Calu3 (cell line): ENCODE measurements at regions not wholly inside any gene's neighbourhood (a gene's known extent, or its start where the extent isn't known, plus 50 kb on each side); places are given as distances from the start of the nearest gene placed in this dataset.

Experiments
- BruUV-seq: library from RNA; stranded (reverse); fragments of 400-500 nt; replicated peaks from 2 replicates; lab custom pipeline; 2021; lab: Mats Ljungman, UMichigan
- CTCF ChIA-PET: fragments of 300-600 bp; sonication (Branson Sonifier 250); formaldehyde crosslinking; loops from one replicate; lab custom pipeline; 2022; ENCODE audit warnings: antibody characterized with exemption; lab: Charles Lee
- DNase-seq: peaks from one replicate; pipeline ENCODE4 v3.0.0; 2022
- H3K27ac Mint-ChIP-seq: one replicate; pipeline ENCODE4 v1.8.0; 2022; ENCODE audit warnings: mixed read lengths; ENCODE audit not compliant: unreplicated experiment
- H3K27me3 Mint-ChIP-seq: one replicate; pipeline ENCODE4 v1.8.0; 2022; ENCODE audit warnings: mixed read lengths; ENCODE audit not compliant: unreplicated experiment
- H3K36me3 Mint-ChIP-seq: one replicate; pipeline ENCODE4 v1.8.0; 2022; ENCODE audit warnings: mild to moderate bottlenecking, moderate library complexity, mixed read lengths; ENCODE audit not compliant: insufficient read depth, unreplicated experiment
- H3K4me1 Mint-ChIP-seq: one replicate; pipeline ENCODE4 v1.8.0; 2022; ENCODE audit warnings: mild to moderate bottlenecking, low read depth, mixed read lengths; ENCODE audit not compliant: unreplicated experiment
- H3K4me3 Mint-ChIP-seq: one replicate; pipeline ENCODE4 v1.8.0; 2022; ENCODE audit warnings: mild to moderate bottlenecking, low read depth, moderate library complexity, mixed read lengths; ENCODE audit not compliant: unreplicated experiment
- H3K9me3 Mint-ChIP-seq: one replicate; pipeline ENCODE4 v1.8.0; 2022; ENCODE audit warnings: low read depth, mixed read lengths; ENCODE audit not compliant: unreplicated experiment
- intact Hi-C: fragments of 100-400 bp; cut with micrococcal nuclease; formaldehyde crosslinking; loops from one replicate; pipeline ENCODE4 v1.10.0; 2022; ENCODE audit not compliant: unreplicated experiment
- TF ChIP-seq, protein P1 (sequence below): fragments of 200-600 bp; IDR thresholded peaks from one replicate; pipeline ENCODE4 v1.8.0; 2022; ENCODE audit warnings: antibody characterized with exemption; ENCODE audit not compliant: unreplicated experiment

- no peaks in the 10 kb centered on the region for H3K36me3 Mint-ChIP-seq
- no peaks in the 10 kb centered on the region for H3K9me3 Mint-ChIP-seq
- H3K27me3 Mint-ChIP-seq, result no peaks in the 10 kb centered on the region
- TF ChIP-seq, protein P1, sequence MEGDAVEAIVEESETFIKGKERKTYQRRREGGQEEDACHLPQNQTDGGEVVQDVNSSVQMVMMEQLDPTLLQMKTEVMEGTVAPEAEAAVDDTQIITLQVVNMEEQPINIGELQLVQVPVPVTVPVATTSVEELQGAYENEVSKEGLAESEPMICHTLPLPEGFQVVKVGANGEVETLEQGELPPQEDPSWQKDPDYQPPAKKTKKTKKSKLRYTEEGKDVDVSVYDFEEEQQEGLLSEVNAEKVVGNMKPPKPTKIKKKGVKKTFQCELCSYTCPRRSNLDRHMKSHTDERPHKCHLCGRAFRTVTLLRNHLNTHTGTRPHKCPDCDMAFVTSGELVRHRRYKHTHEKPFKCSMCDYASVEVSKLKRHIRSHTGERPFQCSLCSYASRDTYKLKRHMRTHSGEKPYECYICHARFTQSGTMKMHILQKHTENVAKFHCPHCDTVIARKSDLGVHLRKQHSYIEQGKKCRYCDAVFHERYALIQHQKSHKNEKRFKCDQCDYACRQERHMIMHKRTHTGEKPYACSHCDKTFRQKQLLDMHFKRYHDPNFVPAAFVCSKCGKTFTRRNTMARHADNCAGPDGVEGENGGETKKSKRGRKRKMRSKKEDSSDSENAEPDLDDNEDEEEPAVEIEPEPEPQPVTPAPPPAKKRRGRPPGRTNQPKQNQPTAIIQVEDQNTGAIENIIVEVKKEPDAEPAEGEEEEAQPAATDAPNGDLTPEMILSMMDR, result no peak
- peaks cover 14% of the 10 kb centered on the region for H3K4me1 Mint-ChIP-seq
- CTCF ChIA-PET, result no interaction called here
- H3K27ac Mint-ChIP-seq, result no peak overlapping the region
- intact Hi-C loops, result no loop called here
- H3K4me3 Mint-ChIP-seq, result no peak overlapping the region
- no TSS peak for BruUV-seq
- no peak for DNase-seq
Measured at GRCh38 chr1:234758851-234759250, 148.9 kb upstream of the IRF2BP2 start.

GRCh38 chr1:234756857-234757256 is 146.9 kb upstream of the IRF2BP2 start:
- Mint-ChIP-seq H3K4me1 (peaks cover 14% of the 10 kb centered on the region), H3K36me3 (no peaks in the 10 kb centered on the region), H3K27me3 (no peaks in the 10 kb centered on the region), H3K4me3 (no peak overlapping the region), H3K9me3 (no peaks in the 10 kb centered on the region), H3K27ac (no peak overlapping the region)
- intact Hi-C loops, result no loop called here
- no TSS peak for BruUV-seq
- DNase-seq, result no peak
- TF ChIP-seq, protein P1, result no peak
- CTCF ChIA-PET, result no interaction called here

- Mint-ChIP-seq H3K9me3 (no peaks in the 10 kb centered on the region), H3K27me3 (no peaks in the 10 kb centered on the region), H3K4me1 (peaks cover 15% of the 10 kb centered on the region), H3K27ac (no peak overlapping the region), H3K36me3 (no peaks in the 10 kb centered on the region), H3K4me3 (no peak overlapping the region)
- no peak for DNase-seq
- TF ChIP-seq, protein P1, result no peak
- CTCF ChIA-PET, result no interaction called here
- intact Hi-C loops, result no loop called here
- no TSS peak for BruUV-seq
Measured at GRCh38 chr1:234756066-234756774, 146.2 kb upstream of the IRF2BP2 start.

DNA sequence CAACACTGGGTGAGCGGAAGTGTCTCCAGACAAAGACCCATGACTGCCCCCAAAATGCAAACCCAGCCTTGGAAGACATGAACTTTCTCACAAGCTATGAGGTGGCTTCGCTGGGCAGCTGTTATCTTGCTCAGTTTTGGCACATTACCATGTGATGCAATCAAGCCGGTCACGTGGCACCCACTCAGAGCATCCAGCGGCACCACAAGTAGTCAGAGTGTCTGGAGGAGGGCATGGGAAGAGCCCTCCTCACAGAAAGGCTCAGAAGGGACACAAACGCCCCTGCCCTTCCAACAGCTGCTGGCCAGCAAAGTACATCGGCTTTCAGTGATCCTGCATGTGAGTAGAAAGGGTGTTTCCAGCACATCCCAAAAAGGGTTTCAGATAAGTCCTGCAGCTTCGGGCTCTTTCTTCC is 145.5 kb upstream of the IRF2BP2 start:
- Mint-ChIP-seq H3K4me1 (peaks cover 23% of the 10 kb centered on the region), H3K27ac (no peak overlapping the region), H3K36me3 (no peaks in the 10 kb centered on the region), H3K27me3 (no peaks in the 10 kb centered on the region), H3K4me3 (no peak overlapping the region), H3K9me3 (no peaks in the 10 kb centered on the region)
- TF ChIP-seq, protein P1, result no peak
- no TSS peak for BruUV-seq
- intact Hi-C loops, result no loop called here
- CTCF ChIA-PET, result no interaction called here
- DNase-seq, result peak; percentile 38
